SK-MEL-5 (cell line): ENCODE measurements at regions not wholly inside any gene's neighbourhood (a gene's known extent, or its start where the extent isn't known, plus 50 kb on each side); places are given as distances from the start of the nearest gene placed in this dataset.
"Not testable (repeated sequence)": the region's sequence is repeated elsewhere in the genome, so short reads cannot be mapped to it uniquely, and the experiment has no call there.

Source experiments
- DNase-seq: peaks from one replicate; pipeline ENCODE4 v3.0.0-alpha.2; 2016; ENCODE audit warnings: low read depth, low spot score
- in situ Hi-C: cut with HindIII; loops from 2 replicates; pipeline ENCODE4 v1.10.0; 2016; ENCODE audit warnings: low sequenced_read_pairs, high pct_unique_total_duplicates, low pct_unique_long_range_greater_than_20kb

- DNase-seq = no peak
- in situ Hi-C loops = no loop called here
Observed at GRCh38 chr11:80720295-80720694, 1279.5 kb upstream of the TENM4 start.

- in situ Hi-C loops = no loop called here
- DNase-seq = no peak
Observed at GRCh38 chr11:80719292-80719646, 1278.4 kb upstream of the TENM4 start.

- DNase-seq = no peak
- in situ Hi-C loops = no loop called here
Observed at GRCh38 chr11:80718611-80719291, 1277.9 kb upstream of the TENM4 start.

- in situ Hi-C loops = no loop called here
- DNase-seq = no peak
Observed at GRCh38 chr11:80702264-80702663, 1261.4 kb upstream of the TENM4 start.

GRCh38 chr11:80700386-80700785 lies 1259.6 kb upstream of the TENM4 start:
- DNase-seq = no peak
- in situ Hi-C loops = no loop called here

- DNase-seq = peak; percentile 11
- in situ Hi-C loops = not testable (repeated sequence)
Observed at GRCh38 chr11:80699406-80700177, 1258.8 kb upstream of the TENM4 start.

GRCh38 chr11:80698637-80699036 lies 1257.8 kb upstream of the TENM4 start:
- DNase-seq = no peak
- in situ Hi-C loops = no loop called here

- no peak for DNase-seq
- in situ Hi-C loops = no loop called here
Observed at GRCh38 chr11:80694385-80694784, 1253.6 kb upstream of the TENM4 start.

GRCh38 chr11:80687941-80688340 lies 1247.1 kb upstream of the TENM4 start:
- in situ Hi-C loops = no loop called here
- no peak for DNase-seq

- in situ Hi-C loops = no loop called here
- no peak for DNase-seq
Observed at GRCh38 chr11:80686889-80687288, 1246.1 kb upstream of the TENM4 start.

- in situ Hi-C loops = no loop called here
- no peak for DNase-seq
Observed at GRCh38 chr11:80673566-80673965, 1232.7 kb upstream of the TENM4 start.

GRCh38 chr11:80669620-80670019 lies 1228.8 kb upstream of the TENM4 start:
- in situ Hi-C loops = no loop called here
- DNase-seq = no peak

- in situ Hi-C loops = no loop called here
- DNase-seq = no peak
Observed at GRCh38 chr11:80668039-80668438, 1227.2 kb upstream of the TENM4 start.

GRCh38 chr11:80655834-80656233 lies 1215.0 kb upstream of the TENM4 start:
- DNase-seq = no peak
- in situ Hi-C loops = no loop called here

- in situ Hi-C loops = no loop called here
- DNase-seq = no peak
Observed at GRCh38 chr11:80650966-80651365, 1210.1 kb upstream of the TENM4 start.

GRCh38 chr11:80649186-80649585 lies 1208.4 kb upstream of the TENM4 start:
- DNase-seq = no peak
- in situ Hi-C loops = no loop called here

GRCh38 chr11:80638296-80638695 lies 1197.5 kb upstream of the TENM4 start:
- in situ Hi-C loops = no loop called here
- no peak for DNase-seq

- DNase-seq = no peak
- in situ Hi-C loops = no loop called here
Observed at GRCh38 chr11:80637571-80637970, 1196.7 kb upstream of the TENM4 start.

GRCh38 chr11:80636999-80637398 lies 1196.2 kb upstream of the TENM4 start:
- in situ Hi-C loops = no loop called here
- DNase-seq = no peak
